Suppressor macrophage treated with lipopolysaccharide for 1 hour (primary cell): ENCODE measurements at regions not wholly inside any gene's neighbourhood (a gene's known extent, or its start where the extent isn't known, plus 50 kb on each side); places are given as distances from the start of the nearest gene placed in this dataset.

ENCODE experiments used
- DNase-seq, 3 donors: peaks; one replicate each; pipeline ENCODE4 v3.0.0-alpha.2; 2020 to 2022

DNA sequence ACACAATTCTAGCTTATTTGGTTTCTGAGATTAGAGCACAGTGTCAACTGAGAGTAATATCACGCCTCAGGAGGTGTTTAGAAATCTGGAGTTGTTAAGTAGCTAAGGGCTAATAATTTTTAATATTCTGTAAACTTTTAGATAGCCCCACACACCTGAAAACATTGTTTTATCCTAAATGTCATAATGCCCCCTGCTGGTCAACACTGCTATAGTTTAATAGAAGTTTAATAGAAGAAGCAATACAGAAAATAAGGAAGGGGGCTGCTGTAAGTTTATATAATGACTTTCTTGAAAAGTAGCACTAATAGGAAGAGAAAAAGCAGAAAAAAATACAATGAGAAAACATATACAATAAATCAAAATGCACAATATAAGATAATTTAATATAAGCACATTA, 516.4 kb upstream of the PCDH11Y start:
- DNase-seq = peak; percentile 22 to 44 (median 44)
